WTC11 (cell line): ENCODE measurements at regions not wholly inside any gene's neighbourhood (a gene's known extent, or its start where the extent isn't known, plus 50 kb on each side); places are given as distances from the start of the nearest gene placed in this dataset.

ENCODE experiments used
- ATAC-seq: fragments of 200-7000 bp; cut with Tn5 transposase; 2 replicates; pipeline ENCODE4 v1.10.0; 2021; ENCODE audit warnings: mild to moderate bottlenecking, moderate library complexity
- CTCF ChIA-PET: fragments of 300-600 bp; sonication (Branson Sonifier 250); formaldehyde crosslinking; loops from one replicate; lab custom pipeline; 2021; ENCODE audit warnings: antibody characterized with exemption; lab: Charles Lee
- POLR2A ChIA-PET: fragments of 350-600 bp; sonication (Branson Sonifier 250); formaldehyde crosslinking; loops from one replicate; lab custom pipeline; 2021; ENCODE audit warnings: antibody characterized with exemption; lab: Charles Lee
- DNase-seq: peaks from one replicate; pipeline ENCODE4 v3.0.0; 2021; ENCODE audit warnings: low spot score
- H3K27ac Mint-ChIP-seq: 2 replicates; pipeline ENCODE4 v1.8.0; 2021; ENCODE audit warnings: mixed read lengths
- H3K27me3 Mint-ChIP-seq: 2 replicates; pipeline ENCODE4 v1.8.0; 2021; ENCODE audit warnings: low read depth, mild to moderate bottlenecking, moderate library complexity, mixed read lengths
- H3K36me3 Mint-ChIP-seq: 2 replicates; pipeline ENCODE4 v1.8.0; 2021; ENCODE audit warnings: mixed read lengths
- H3K4me1 Mint-ChIP-seq: 2 replicates; pipeline ENCODE4 v1.8.0; 2022; ENCODE audit warnings: mixed read lengths
- H3K4me3 Mint-ChIP-seq: 2 replicates; pipeline ENCODE4 v1.8.0; 2021; ENCODE audit warnings: mild to moderate bottlenecking, moderate library complexity, mixed read lengths
- H3K9me3 Mint-ChIP-seq: 2 replicates; pipeline ENCODE4 v1.8.0; 2021; ENCODE audit warnings: mixed read lengths
- ATF6 ChIP-seq: sonication (generic); formaldehyde crosslinking; IDR thresholded peaks from 2 replicates; pipeline ENCODE4 v1.8.1; 2023; ENCODE audit warnings: mild to moderate bottlenecking, missing genetic modification reagents
- CBFB ChIP-seq: sonication (generic); formaldehyde crosslinking; IDR thresholded peaks from 2 replicates; pipeline ENCODE4 v1.8.1; 2022; ENCODE audit warnings: mild to moderate bottlenecking, low read depth, missing genetic modification reagents
- CDX4 ChIP-seq: fragments of 250-450 bp; sonication (Bioruptor Pico); IDR thresholded peaks from 2 replicates; pipeline ENCODE4 v1.9.0; 2021; ENCODE audit warnings: moderate library complexity, mild to moderate bottlenecking, inconsistent platforms, borderline replicate concordance
- EMX1 ChIP-seq: fragments of 250-450 bp; sonication (Bioruptor Pico); IDR thresholded peaks from 2 replicates; pipeline ENCODE4 v1.8.0; 2021; ENCODE audit warnings: mild to moderate bottlenecking
- ETV6 ChIP-seq: sonication (generic); formaldehyde crosslinking; IDR thresholded peaks from 2 replicates; pipeline ENCODE4 v1.8.1; 2022; ENCODE audit warnings: mild to moderate bottlenecking, missing genetic modification reagents
- GABPB1 ChIP-seq: sonication (generic); formaldehyde crosslinking; IDR thresholded peaks from 2 replicates; pipeline ENCODE4 v1.8.1; 2023; ENCODE audit warnings: mild to moderate bottlenecking, missing genetic modification reagents
- JUN ChIP-seq: sonication (generic); formaldehyde crosslinking; IDR thresholded peaks from 2 replicates; pipeline ENCODE4 v1.8.0; 2023; ENCODE audit warnings: mild to moderate bottlenecking, missing genetic modification reagents
- MAX ChIP-seq: sonication (generic); formaldehyde crosslinking; IDR thresholded peaks from 2 replicates; pipeline ENCODE4 v1.8.0; 2022; ENCODE audit warnings: mild to moderate bottlenecking, missing genetic modification reagents
- MYBL2 ChIP-seq: sonication (generic); formaldehyde crosslinking; IDR thresholded peaks from 2 replicates; pipeline ENCODE4 v1.8.1; 2023; ENCODE audit warnings: mild to moderate bottlenecking, moderate library complexity, missing genetic modification reagents
- NFE2L1 ChIP-seq: sonication (generic); formaldehyde crosslinking; IDR thresholded peaks from 2 replicates; pipeline ENCODE4 v1.8.1; 2023; ENCODE audit warnings: missing genetic modification reagents
- SMAD3 ChIP-seq: sonication (generic); formaldehyde crosslinking; IDR thresholded peaks from 2 replicates; pipeline ENCODE4 v1.8.0; 2022; ENCODE audit warnings: missing genetic modification reagents, mild to moderate bottlenecking, borderline replicate concordance
- SOX15 ChIP-seq: fragments of 250-450 bp; sonication (Bioruptor Pico); IDR thresholded peaks from 2 replicates; pipeline ENCODE4 v1.9.0; 2021; ENCODE audit warnings: mild to moderate bottlenecking
- USF2 ChIP-seq: sonication (generic); formaldehyde crosslinking; IDR thresholded peaks from 2 replicates; pipeline ENCODE4 v1.8.1; 2023; ENCODE audit warnings: mild to moderate bottlenecking, missing genetic modification reagents, moderate library complexity
- ZBTB43 ChIP-seq: sonication (generic); formaldehyde crosslinking; IDR thresholded peaks from 2 replicates; pipeline ENCODE4 v1.8.1; 2023; ENCODE audit warnings: mild to moderate bottlenecking, missing genetic modification reagents
- ZNF263 ChIP-seq: sonication (generic); formaldehyde crosslinking; IDR thresholded peaks from 2 replicates; pipeline ENCODE4 v1.8.1; 2022; ENCODE audit warnings: low read depth, mild to moderate bottlenecking, moderate library complexity, missing genetic modification reagents
- ZNF317 ChIP-seq: sonication (generic); formaldehyde crosslinking; IDR thresholded peaks from 2 replicates; pipeline ENCODE4 v1.8.1; 2023; ENCODE audit warnings: low read depth, mild to moderate bottlenecking, moderate library complexity, missing genetic modification reagents, borderline replicate concordance
- ZNF416 ChIP-seq: fragments of 250-450 bp; sonication (Bioruptor Pico); IDR thresholded peaks from 2 replicates; pipeline ENCODE4 v1.9.0; 2021; ENCODE audit warnings: mild to moderate bottlenecking, inconsistent platforms
- ZNF423 ChIP-seq: fragments of 250-450 bp; sonication (Bioruptor Pico); IDR thresholded peaks from 2 replicates; pipeline ENCODE4 v2.1.2; 2022; ENCODE audit warnings: mild to moderate bottlenecking, moderate library complexity
- TF ChIP-seq, protein P1 (sequence below): fragments of 250-450 bp; sonication (Bioruptor Pico); IDR thresholded peaks from 2 replicates; pipeline ENCODE4 v1.9.0; 2021; ENCODE audit warnings: mild to moderate bottlenecking
- TF ChIP-seq, protein P2 (sequence below): sonication (generic); formaldehyde crosslinking; IDR thresholded peaks from 2 replicates; pipeline ENCODE4 v1.8.1; 2022; ENCODE audit warnings: mild to moderate bottlenecking, moderate library complexity, missing genetic modification reagents
- TF ChIP-seq, protein P3 (sequence below): sonication (generic); formaldehyde crosslinking; IDR thresholded peaks from 2 replicates; pipeline ENCODE4 v1.8.1; 2023; ENCODE audit warnings: mild to moderate bottlenecking, missing genetic modification reagents, borderline replicate concordance
- TF ChIP-seq, protein P4 (sequence below): sonication (generic); formaldehyde crosslinking; IDR thresholded peaks from 2 replicates; pipeline ENCODE4 v1.8.1; 2022; ENCODE audit warnings: low read depth, mild to moderate bottlenecking, moderate library complexity, missing genetic modification reagents, borderline replicate concordance

- no peaks in the 10 kb centered on the region; the same call in 1 of the 2 replicates for H3K27me3 Mint-ChIP-seq
- no peak overlapping the region for H3K27ac Mint-ChIP-seq
- DNase-seq (no peak), ATAC-seq (no peak)
- no peak overlapping the region for H3K4me3 Mint-ChIP-seq
- POLR2A ChIA-PET = no interaction called here
- H3K4me1 Mint-ChIP-seq = 0 out of 2 replicates have a peak, but pooled peaks cover 3% of the 10 kb centered on the region
- TF ChIP-seq JUN (CRISPR knock-in tag) = no peak
- TF ChIP-seq, protein P1, sequence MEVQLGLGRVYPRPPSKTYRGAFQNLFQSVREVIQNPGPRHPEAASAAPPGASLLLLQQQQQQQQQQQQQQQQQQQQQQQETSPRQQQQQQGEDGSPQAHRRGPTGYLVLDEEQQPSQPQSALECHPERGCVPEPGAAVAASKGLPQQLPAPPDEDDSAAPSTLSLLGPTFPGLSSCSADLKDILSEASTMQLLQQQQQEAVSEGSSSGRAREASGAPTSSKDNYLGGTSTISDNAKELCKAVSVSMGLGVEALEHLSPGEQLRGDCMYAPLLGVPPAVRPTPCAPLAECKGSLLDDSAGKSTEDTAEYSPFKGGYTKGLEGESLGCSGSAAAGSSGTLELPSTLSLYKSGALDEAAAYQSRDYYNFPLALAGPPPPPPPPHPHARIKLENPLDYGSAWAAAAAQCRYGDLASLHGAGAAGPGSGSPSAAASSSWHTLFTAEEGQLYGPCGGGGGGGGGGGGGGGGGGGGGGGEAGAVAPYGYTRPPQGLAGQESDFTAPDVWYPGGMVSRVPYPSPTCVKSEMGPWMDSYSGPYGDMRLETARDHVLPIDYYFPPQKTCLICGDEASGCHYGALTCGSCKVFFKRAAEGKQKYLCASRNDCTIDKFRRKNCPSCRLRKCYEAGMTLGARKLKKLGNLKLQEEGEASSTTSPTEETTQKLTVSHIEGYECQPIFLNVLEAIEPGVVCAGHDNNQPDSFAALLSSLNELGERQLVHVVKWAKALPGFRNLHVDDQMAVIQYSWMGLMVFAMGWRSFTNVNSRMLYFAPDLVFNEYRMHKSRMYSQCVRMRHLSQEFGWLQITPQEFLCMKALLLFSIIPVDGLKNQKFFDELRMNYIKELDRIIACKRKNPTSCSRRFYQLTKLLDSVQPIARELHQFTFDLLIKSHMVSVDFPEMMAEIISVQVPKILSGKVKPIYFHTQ (CRISPR knock-in tag) = no peak
- no peak for TF ChIP-seq MAX (CRISPR knock-in tag)
- no peak for TF ChIP-seq ZNF317
- no peak for TF ChIP-seq NFE2L1 (CRISPR knock-in tag)
- TF ChIP-seq ETV6 (CRISPR knock-in tag) = no peak
- TF ChIP-seq ATF6 (CRISPR knock-in tag) = no peak
- TF ChIP-seq, protein P2, sequence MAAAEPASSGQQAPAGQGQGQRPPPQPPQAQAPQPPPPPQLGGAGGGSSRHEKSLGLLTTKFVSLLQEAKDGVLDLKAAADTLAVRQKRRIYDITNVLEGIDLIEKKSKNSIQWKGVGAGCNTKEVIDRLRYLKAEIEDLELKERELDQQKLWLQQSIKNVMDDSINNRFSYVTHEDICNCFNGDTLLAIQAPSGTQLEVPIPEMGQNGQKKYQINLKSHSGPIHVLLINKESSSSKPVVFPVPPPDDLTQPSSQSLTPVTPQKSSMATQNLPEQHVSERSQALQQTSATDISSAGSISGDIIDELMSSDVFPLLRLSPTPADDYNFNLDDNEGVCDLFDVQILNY (CRISPR knock-in tag) = no peak
- no peak for TF ChIP-seq ZNF263 (CRISPR knock-in tag)
- TF ChIP-seq, protein P3, sequence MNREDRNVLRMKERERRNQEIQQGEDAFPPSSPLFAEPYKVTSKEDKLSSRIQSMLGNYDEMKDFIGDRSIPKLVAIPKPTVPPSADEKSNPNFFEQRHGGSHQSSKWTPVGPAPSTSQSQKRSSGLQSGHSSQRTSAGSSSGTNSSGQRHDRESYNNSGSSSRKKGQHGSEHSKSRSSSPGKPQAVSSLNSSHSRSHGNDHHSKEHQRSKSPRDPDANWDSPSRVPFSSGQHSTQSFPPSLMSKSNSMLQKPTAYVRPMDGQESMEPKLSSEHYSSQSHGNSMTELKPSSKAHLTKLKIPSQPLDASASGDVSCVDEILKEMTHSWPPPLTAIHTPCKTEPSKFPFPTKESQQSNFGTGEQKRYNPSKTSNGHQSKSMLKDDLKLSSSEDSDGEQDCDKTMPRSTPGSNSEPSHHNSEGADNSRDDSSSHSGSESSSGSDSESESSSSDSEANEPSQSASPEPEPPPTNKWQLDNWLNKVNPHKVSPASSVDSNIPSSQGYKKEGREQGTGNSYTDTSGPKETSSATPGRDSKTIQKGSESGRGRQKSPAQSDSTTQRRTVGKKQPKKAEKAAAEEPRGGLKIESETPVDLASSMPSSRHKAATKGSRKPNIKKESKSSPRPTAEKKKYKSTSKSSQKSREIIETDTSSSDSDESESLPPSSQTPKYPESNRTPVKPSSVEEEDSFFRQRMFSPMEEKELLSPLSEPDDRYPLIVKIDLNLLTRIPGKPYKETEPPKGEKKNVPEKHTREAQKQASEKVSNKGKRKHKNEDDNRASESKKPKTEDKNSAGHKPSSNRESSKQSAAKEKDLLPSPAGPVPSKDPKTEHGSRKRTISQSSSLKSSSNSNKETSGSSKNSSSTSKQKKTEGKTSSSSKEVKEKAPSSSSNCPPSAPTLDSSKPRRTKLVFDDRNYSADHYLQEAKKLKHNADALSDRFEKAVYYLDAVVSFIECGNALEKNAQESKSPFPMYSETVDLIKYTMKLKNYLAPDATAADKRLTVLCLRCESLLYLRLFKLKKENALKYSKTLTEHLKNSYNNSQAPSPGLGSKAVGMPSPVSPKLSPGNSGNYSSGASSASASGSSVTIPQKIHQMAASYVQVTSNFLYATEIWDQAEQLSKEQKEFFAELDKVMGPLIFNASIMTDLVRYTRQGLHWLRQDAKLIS (CRISPR knock-in tag) = no peak
- no peak for TF ChIP-seq SMAD3 (CRISPR knock-in tag)
- no peaks in the 10 kb centered on the region for H3K36me3 Mint-ChIP-seq
- H3K9me3 Mint-ChIP-seq = no peaks in the 10 kb centered on the region
- CTCF ChIA-PET = no interaction called here
Measured at GRCh38 chr4:16334601-16335000, 108.3 kb upstream of the TAPT1 start.

DNA sequence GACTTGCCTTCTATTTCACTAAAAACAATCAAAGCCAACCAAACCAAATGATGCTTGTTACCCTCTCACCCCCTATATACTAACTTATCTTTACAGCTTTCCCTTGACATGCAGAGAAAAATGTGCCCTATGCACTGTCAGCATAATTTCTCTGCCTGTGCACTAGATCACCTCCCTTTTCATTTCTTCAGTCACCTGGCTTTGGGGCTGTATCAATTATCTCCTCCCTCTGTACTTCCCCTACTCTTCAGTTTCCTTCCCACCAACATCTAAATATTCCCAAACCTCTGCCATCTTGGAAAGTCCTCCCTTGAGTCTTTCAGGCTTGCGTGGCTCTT is 103.5 kb upstream of the TAPT1 start:
- CTCF ChIA-PET = no interaction called here
- H3K27ac Mint-ChIP-seq = no peak overlapping the region
- ATAC-seq (no peak), DNase-seq (no peak)
- POLR2A ChIA-PET = no interaction called here
- no peaks in the 10 kb centered on the region for H3K9me3 Mint-ChIP-seq
- no peaks in the 10 kb centered on the region for H3K36me3 Mint-ChIP-seq
- H3K4me1 Mint-ChIP-seq = 0 out of 2 replicates have a peak, but pooled peaks cover 3% of the 10 kb centered on the region
- no peaks in the 10 kb centered on the region; the same call in 1 of the 2 replicates for H3K27me3 Mint-ChIP-seq
- no peak overlapping the region for H3K4me3 Mint-ChIP-seq
- TF ChIP-seq, protein P4, sequence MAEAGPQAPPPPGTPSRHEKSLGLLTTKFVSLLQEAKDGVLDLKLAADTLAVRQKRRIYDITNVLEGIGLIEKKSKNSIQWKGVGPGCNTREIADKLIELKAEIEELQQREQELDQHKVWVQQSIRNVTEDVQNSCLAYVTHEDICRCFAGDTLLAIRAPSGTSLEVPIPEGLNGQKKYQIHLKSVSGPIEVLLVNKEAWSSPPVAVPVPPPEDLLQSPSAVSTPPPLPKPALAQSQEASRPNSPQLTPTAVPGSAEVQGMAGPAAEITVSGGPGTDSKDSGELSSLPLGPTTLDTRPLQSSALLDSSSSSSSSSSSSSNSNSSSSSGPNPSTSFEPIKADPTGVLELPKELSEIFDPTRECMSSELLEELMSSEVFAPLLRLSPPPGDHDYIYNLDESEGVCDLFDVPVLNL (CRISPR knock-in tag) = no peak
- TF ChIP-seq ZNF416 = no peak
- TF ChIP-seq ZBTB43 (CRISPR knock-in tag) = no peak
- no peak for TF ChIP-seq GABPB1 (CRISPR knock-in tag)
- no peak for TF ChIP-seq ZNF423
- TF ChIP-seq CBFB (CRISPR knock-in tag) = no peak
- no peak for TF ChIP-seq MYBL2 (CRISPR knock-in tag)
- no peak for TF ChIP-seq USF2
- no peak for TF ChIP-seq EMX1 (CRISPR knock-in tag)
- no peak for TF ChIP-seq SOX15 (CRISPR knock-in tag)
- no peak for TF ChIP-seq CDX4 (CRISPR knock-in tag)
